Panc1 (cell line): ENCODE measurements at regions not wholly inside any gene's neighbourhood (a gene's known extent, or its start where the extent isn't known, plus 50 kb on each side); places are given as distances from the start of the nearest gene placed in this dataset.

Experiments used
- ATAC-seq: fragments of 200-7000 bp; cut with Tn5 transposase; 2 replicates; pipeline ENCODE4 v1.9.1; 2020; ENCODE audit warnings: mild to moderate bottlenecking, moderate library complexity
- BruUV-seq: library from RNA; stranded (reverse); fragments of 400-500 nt; replicated peaks from 2 replicates; lab custom pipeline; 2021; lab: Mats Ljungman, UMichigan
- CTCF ChIA-PET: fragments of 300-600 bp; sonication (Branson Sonifier 250); formaldehyde crosslinking; loops from one replicate; lab custom pipeline; 2022; ENCODE audit warnings: antibody characterized with exemption; lab: Charles Lee
- POLR2A ChIA-PET: fragments of 300-600 bp; sonication (Branson Sonifier 250); formaldehyde crosslinking; loops from one replicate; lab custom pipeline; 2022; ENCODE audit warnings: antibody characterized with exemption; lab: Charles Lee
- DNase-seq: peaks from one replicate; pipeline ENCODE4 v3.0.0-alpha.2; 2010; ENCODE audit warnings: low read depth, low spot score
- H3K27ac ChIP-seq: 2 replicates; pipeline ENCODE4 v1.5.1; 2011; ENCODE audit warnings: mild to moderate bottlenecking, low read length, inconsistent platforms
- H3K27me3 ChIP-seq: fragments of 200-500 bp; sonication (Bioruptor generic); 2 replicates; pipeline ENCODE4 v1.6.0; 2014; ENCODE audit warnings: low read length, inconsistent platforms; ENCODE audit not compliant: control insufficient read depth, insufficient read depth
- H3K36me3 ChIP-seq: fragments of 200-500 bp; sonication (Bioruptor generic); 2 replicates; pipeline ENCODE4 v1.5.1; 2014; ENCODE audit warnings: inconsistent platforms, mild to moderate bottlenecking, low read length, moderate library complexity; ENCODE audit not compliant: control insufficient read depth, insufficient read depth
- H3K4me1 ChIP-seq: 2 replicates; pipeline ENCODE4 v1.5.1; 2011; ENCODE audit warnings: inconsistent platforms, mild to moderate bottlenecking, low read length, moderate library complexity; ENCODE audit not compliant: control insufficient read depth, insufficient read depth
- H3K4me3 ChIP-seq, 2 experiments: 2 replicates each; pipeline ENCODE4 v1.5.1; 2011 to 2012; ENCODE audit warnings: low read depth in 2 of 2, low read length in 2 of 2, mild to moderate bottlenecking in 2 of 2, inconsistent platforms in 1 of 2, moderate library complexity in 1 of 2
- H3K9me3 ChIP-seq: fragments of 200-500 bp; sonication (Bioruptor generic); 2 replicates; pipeline ENCODE4 v1.5.1; 2014; ENCODE audit warnings: low read depth, mild to moderate bottlenecking, inconsistent platforms, low read length, moderate library complexity; ENCODE audit not compliant: control insufficient read depth, insufficient read depth
- CTCF ChIP-seq: fragments of 450-650 bp; IDR thresholded peaks from 2 replicates; pipeline ENCODE4 v1.5.1; 2017; ENCODE audit warnings: mild to moderate bottlenecking
- POLR2AphosphoS5 ChIP-seq: IDR thresholded peaks from 2 replicates; pipeline ENCODE4 v1.6.1; 2012; ENCODE audit warnings: mild to moderate bottlenecking, low read depth, low read length, moderate library complexity
- REST ChIP-seq, 2 experiments: IDR thresholded peaks; 2 replicates each; pipeline ENCODE4 v1.6.1; 2011 to 2012; ENCODE audit warnings: low read depth in 2 of 2, control low read depth in 1 of 2, low read length in 1 of 2, mild to moderate bottlenecking in 1 of 2, moderate library complexity in 1 of 2; ENCODE audit not compliant: insufficient read depth in 1 of 2
- SIN3A ChIP-seq: IDR thresholded peaks from 2 replicates; pipeline ENCODE4 v1.6.1; 2012; ENCODE audit warnings: low read depth, mild to moderate bottlenecking, low read length, moderate library complexity, borderline replicate concordance; ENCODE audit not compliant: insufficient read depth
- TCF7L2 ChIP-seq: IDR thresholded peaks from 2 replicates; pipeline ENCODE4 v1.6.1; 2011; ENCODE audit warnings: mild to moderate bottlenecking, low read depth, low read length, inconsistent platforms
- in situ Hi-C: cut with HindIII; loops from 2 replicates; pipeline ENCODE4 v1.10.0; 2016; ENCODE audit warnings: low sequenced_read_pairs, low pct_unique_long_range_greater_than_20kb
- intact Hi-C: fragments of 100-400 bp; cut with micrococcal nuclease; formaldehyde crosslinking; loops from one replicate; pipeline ENCODE4 v1.10.0; 2022; ENCODE audit not compliant: unreplicated experiment

GRCh38 chr7:55271069-55271626 is 94.0 kb upstream of the LANCL2 start:
- no peaks in the 10 kb centered on the region for H3K9me3 ChIP-seq
- DNase-seq = no peak
- H3K4me3 ChIP-seq = no peak overlapping the region
- POLR2A ChIA-PET = no interaction called here
- in situ Hi-C loops (no loop called here), intact Hi-C loops (no loop called here)
- TF ChIP-seq REST (IDR thresholded peaks at IDR 0.05; ENCODE audit: insufficient read depth in 1 of 2, low read depth in 2 of 2, low read length in 1 of 2) (no peak), SIN3A (no peak), CTCF (peak; percentile 74; the same call in 1 of the 2 replicates)
- ATAC-seq = no peak; the same call in 1 of the 2 replicates
- BruUV-seq = no TSS peak
- H3K36me3 ChIP-seq = no peaks in the 10 kb centered on the region
- H3K27ac ChIP-seq = no peak overlapping the region
- H3K4me1 ChIP-seq = no peaks in the 10 kb centered on the region
- H3K27me3 ChIP-seq = peaks cover 3% of the 10 kb centered on the region; the same call in 1 of the 2 replicates
- CTCF ChIA-PET = interaction anchor here (2.3 kb wide), 1 partner anchor 16 kb away, joined by 7 read pairs; no protein-coding TSS in a partner anchor

GRCh38 chr7:55271661-55272060 is 93.5 kb upstream of the LANCL2 start:
- intact Hi-C loops = no loop called here

More at GRCh38 chr7:55271661-55272060, 93.5 kb upstream of the LANCL2 start:
- ATAC-seq = no peak
- no peak overlapping the region for H3K4me3 ChIP-seq
- in situ Hi-C loops = no loop called here
- TF ChIP-seq POLR2AphosphoS5 (no peak), CTCF (no peak), REST (IDR thresholded peaks at IDR 0.05; ENCODE audit: insufficient read depth in 1 of 2, low read depth in 2 of 2, low read length in 1 of 2) (no peak), SIN3A (no peak), TCF7L2 (no peak)
- H3K36me3 ChIP-seq = no peaks in the 10 kb centered on the region
- BruUV-seq = no TSS peak
- ChIA-PET POLR2A (no interaction called here), CTCF (interaction anchor here (2.3 kb wide), 1 partner anchor 17 kb away, joined by 7 read pairs; no protein-coding TSS in a partner anchor)
- DNase-seq = no peak
- no peak overlapping the region for H3K27ac ChIP-seq
- H3K4me1 ChIP-seq = no peaks in the 10 kb centered on the region
- no peaks in the 10 kb centered on the region for H3K9me3 ChIP-seq
- H3K27me3 ChIP-seq = peaks cover 3% of the 10 kb centered on the region; the same call in 1 of the 2 replicates
